ENCODE measurements at regions not wholly inside any gene's neighbourhood (a gene's known extent, or its start where the extent isn't known, plus 50 kb on each side); places are given as distances from the start of the nearest gene placed in this dataset.

DNA sequence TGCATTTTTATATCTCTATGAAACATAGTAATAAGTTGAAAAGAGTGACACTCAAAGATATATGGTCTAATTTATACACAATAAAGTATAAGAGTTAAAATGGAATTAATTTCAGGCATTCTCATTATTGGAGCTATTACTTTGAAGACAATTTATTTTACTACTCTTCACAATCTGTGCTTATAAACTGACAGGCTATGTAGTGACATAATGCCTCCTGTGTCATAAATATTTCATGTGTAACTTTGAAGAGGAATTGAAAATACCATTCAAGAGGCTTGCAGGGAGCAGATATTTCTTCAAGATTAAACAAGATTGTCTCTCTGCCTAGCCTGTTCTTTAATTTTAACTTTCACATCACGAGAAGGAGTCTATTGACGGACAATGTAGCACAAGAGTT, 1881.5 kb upstream of the PCDH20 start:
- TF ChIP-seq POLR2A (IDR thresholded peaks at IDR 0.05) (no peak), EP300 (IDR thresholded peaks at IDR 0.05) (no peak)
- TF ChIP-seq, protein P1, sequence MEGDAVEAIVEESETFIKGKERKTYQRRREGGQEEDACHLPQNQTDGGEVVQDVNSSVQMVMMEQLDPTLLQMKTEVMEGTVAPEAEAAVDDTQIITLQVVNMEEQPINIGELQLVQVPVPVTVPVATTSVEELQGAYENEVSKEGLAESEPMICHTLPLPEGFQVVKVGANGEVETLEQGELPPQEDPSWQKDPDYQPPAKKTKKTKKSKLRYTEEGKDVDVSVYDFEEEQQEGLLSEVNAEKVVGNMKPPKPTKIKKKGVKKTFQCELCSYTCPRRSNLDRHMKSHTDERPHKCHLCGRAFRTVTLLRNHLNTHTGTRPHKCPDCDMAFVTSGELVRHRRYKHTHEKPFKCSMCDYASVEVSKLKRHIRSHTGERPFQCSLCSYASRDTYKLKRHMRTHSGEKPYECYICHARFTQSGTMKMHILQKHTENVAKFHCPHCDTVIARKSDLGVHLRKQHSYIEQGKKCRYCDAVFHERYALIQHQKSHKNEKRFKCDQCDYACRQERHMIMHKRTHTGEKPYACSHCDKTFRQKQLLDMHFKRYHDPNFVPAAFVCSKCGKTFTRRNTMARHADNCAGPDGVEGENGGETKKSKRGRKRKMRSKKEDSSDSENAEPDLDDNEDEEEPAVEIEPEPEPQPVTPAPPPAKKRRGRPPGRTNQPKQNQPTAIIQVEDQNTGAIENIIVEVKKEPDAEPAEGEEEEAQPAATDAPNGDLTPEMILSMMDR (IDR thresholded peaks at IDR 0.05) = no peak
